ENCODE measurements at regions not wholly inside any gene's neighbourhood (a gene's known extent, or its start where the extent isn't known, plus 50 kb on each side); places are given as distances from the start of the nearest gene placed in this dataset.

- ChIA-PET POLR2A (interaction anchor here (0.8 kb wide), 1 partner anchor 13 kb away, joined by 3 read pairs; no protein-coding TSS in a partner anchor), CTCF (interaction anchor here (1.0 kb wide), 1 partner anchor 22 kb away, joined by 6 read pairs; no protein-coding TSS in a partner anchor)
- Mint-ChIP-seq H3K4me1 (ENCODE audit: insufficient read depth, unreplicated experiment) (peaks cover 10% of the 10 kb centered on the region), H3K27me3 (ENCODE audit: insufficient read depth, unreplicated experiment) (no peaks in the 10 kb centered on the region), H3K9me3 (ENCODE audit: unreplicated experiment) (peaks cover 8% of the 10 kb centered on the region), H3K27ac (ENCODE audit: low read depth, unreplicated experiment) (no peak overlapping the region), H3K36me3 (ENCODE audit: insufficient read depth, unreplicated experiment) (no peaks in the 10 kb centered on the region), H3K4me3 (ENCODE audit: unreplicated experiment) (no peak overlapping the region)
- BruUV-seq (replicated peaks) = no TSS peak
- intact Hi-C loops (cut with micrococcal nuclease) = no loop called here
- DNase-seq (ENCODE audit: unreplicated experiment) = no peak
- no peak for TF ChIP-seq CTCF (IDR thresholded peaks at IDR 0.05; ENCODE audit: unreplicated experiment)
These were observed 602.0 kb upstream of the KCNMB2 start for GRCh38 chr3:177934001-177934891.

- Mint-ChIP-seq H3K4me1 (ENCODE audit: insufficient read depth, unreplicated experiment) (peaks cover 6% of the 10 kb centered on the region), H3K27ac (ENCODE audit: low read depth, unreplicated experiment) (no peak overlapping the region), H3K9me3 (ENCODE audit: unreplicated experiment) (peaks cover 8% of the 10 kb centered on the region), H3K36me3 (ENCODE audit: insufficient read depth, unreplicated experiment) (no peaks in the 10 kb centered on the region), H3K4me3 (ENCODE audit: unreplicated experiment) (no peak overlapping the region), H3K27me3 (ENCODE audit: insufficient read depth, unreplicated experiment) (no peaks in the 10 kb centered on the region)
- ChIA-PET CTCF (no interaction called here), POLR2A (no interaction called here)
- intact Hi-C loops (cut with micrococcal nuclease) = no loop called here
- BruUV-seq (replicated peaks) = no TSS peak
- no peak for DNase-seq (ENCODE audit: unreplicated experiment)
- no peak for TF ChIP-seq CTCF (IDR thresholded peaks at IDR 0.05; ENCODE audit: unreplicated experiment)
These were observed 601.2 kb upstream of the KCNMB2 start for GRCh38 chr3:177935047-177935446.

- ChIA-PET POLR2A (no interaction called here), CTCF (no interaction called here)
- BruUV-seq (replicated peaks) = no TSS peak
- no peaks in the 10 kb centered on the region for H3K4me1 Mint-ChIP-seq (ENCODE audit: insufficient read depth, unreplicated experiment)
- no peak for DNase-seq (ENCODE audit: unreplicated experiment)
- H3K36me3 Mint-ChIP-seq (ENCODE audit: insufficient read depth, unreplicated experiment) = no peaks in the 10 kb centered on the region
- intact Hi-C loops (cut with micrococcal nuclease) = no loop called here
- H3K27ac Mint-ChIP-seq (ENCODE audit: low read depth, unreplicated experiment) = no peak overlapping the region
- no peaks in the 10 kb centered on the region for H3K9me3 Mint-ChIP-seq (ENCODE audit: unreplicated experiment)
- TF ChIP-seq CTCF (IDR thresholded peaks at IDR 0.05; ENCODE audit: unreplicated experiment) = no peak
- H3K27me3 Mint-ChIP-seq (ENCODE audit: insufficient read depth, unreplicated experiment) = no peaks in the 10 kb centered on the region
- no peak overlapping the region for H3K4me3 Mint-ChIP-seq (ENCODE audit: unreplicated experiment)
These were observed 599.5 kb upstream of the KCNMB2 start for GRCh38 chr3:177936721-177937120.

- Mint-ChIP-seq H3K4me1 (ENCODE audit: insufficient read depth, unreplicated experiment) (peaks cover 8% of the 10 kb centered on the region), H3K27me3 (ENCODE audit: insufficient read depth, unreplicated experiment) (no peaks in the 10 kb centered on the region), H3K27ac (ENCODE audit: low read depth, unreplicated experiment) (no peak overlapping the region), H3K36me3 (ENCODE audit: insufficient read depth, unreplicated experiment) (peaks cover 7% of the 10 kb centered on the region), H3K4me3 (ENCODE audit: unreplicated experiment) (no peak overlapping the region), H3K9me3 (ENCODE audit: unreplicated experiment) (no peaks in the 10 kb centered on the region)
- CTCF ChIA-PET = no interaction called here
- no TSS peak for BruUV-seq (replicated peaks)
- DNase-seq (ENCODE audit: unreplicated experiment) = no peak
- TF ChIP-seq CTCF (IDR thresholded peaks at IDR 0.05; ENCODE audit: unreplicated experiment) = no peak
- POLR2A ChIA-PET = no interaction called here
- intact Hi-C loops (cut with micrococcal nuclease) = no loop called here
These were observed 593.3 kb upstream of the KCNMB2 start for GRCh38 chr3:177942911-177943310.
